Thyroid gland (tissue), 4 donors: ENCODE measurements at regions not wholly inside any gene's neighbourhood (a gene's known extent, or its start where the extent isn't known, plus 50 kb on each side); places are given as distances from the start of the nearest gene placed in this dataset.
"Not testable (repeated sequence)": the region's sequence is repeated elsewhere in the genome, so short reads cannot be mapped to it uniquely, and the experiment has no call there.

ENCODE experiments used
- DNase-seq, 2 donors: peaks; one replicate each; pipeline ENCODE4 v3.0.0-alpha.2; 2019
- H3K27ac ChIP-seq, 3 donors: fragments of 200-600 bp; sonication (generic); 1 replicate in 2 of 3; 2 replicates in 1 of 3; pipeline ENCODE4 v1.5.1; 2016 to 2019; ENCODE audit warnings: mild to moderate bottlenecking in 1 of 3, moderate library complexity in 1 of 3
- H3K27me3 ChIP-seq: fragments of 200-600 bp; sonication (generic); one replicate; pipeline ENCODE4 v1.5.1; 2019
- H3K36me3 ChIP-seq, 2 donors: fragments of 200-600 bp; sonication (generic); one replicate each; pipeline ENCODE4 v1.5.1; 2016 to 2019
- H3K4me1 ChIP-seq, 2 donors: fragments of 200-600 bp; sonication (generic); one replicate each; pipeline ENCODE4 v1.5.1; 2017 to 2019
- H3K4me3 ChIP-seq, 3 donors: fragments of 200-600 bp; sonication (generic); replicated peaks in 1 of 3; 1 replicate in 2 of 3; 2 replicates in 1 of 3; pipeline ENCODE4 v1.5.1; 2016; ENCODE audit warnings: mild to moderate bottlenecking in 1 of 3
- H3K9me3 ChIP-seq: fragments of 200-600 bp; sonication (generic); one replicate; pipeline ENCODE4 v1.5.1; 2017
- CTCF ChIP-seq, 6 experiments: fragments of 200-600 bp in 3 of 6; fragments of 450-650 bp in 3 of 6; sonication (generic) in 3 of 6; IDR thresholded peaks; one replicate each; pipeline ENCODE4 v1.5.1; 2016 to 2019; ENCODE audit warnings: antibody characterized with exemption in 6 of 6, mild to moderate bottlenecking in 2 of 6, inconsistent platforms in 1 of 6, moderate library complexity in 1 of 6
- POLR2A ChIP-seq, 2 donors: fragments of 450-650 bp; IDR thresholded peaks; one replicate each; pipeline ENCODE4 v1.6.1; 2017; ENCODE audit warnings: antibody characterized with exemption in 2 of 2, mild to moderate bottlenecking in 2 of 2, moderate library complexity in 1 of 2
- WGBS, 2 donors: methylation state at CpG; one replicate each; pipeline ENCODE4 v1.1.5; 2017; 5-methylcytosine and 5-hydroxymethylcytosine counted together
- intact Hi-C: fragments of 100-400 bp; cut with DNase I; formaldehyde crosslinking; loops from one replicate; pipeline ENCODE4 v1.15.1; 2023

GRCh38 chr1:245058882-245059281 lies 95.9 kb upstream of the KIF26B start:
- Histone ChIP-seq H3K4me3 (no peak overlapping the region), H3K27me3 (no peaks in the 10 kb centered on the region), H3K27ac (no peak overlapping the region), H3K4me1 (no peaks in the 10 kb centered on the region), H3K36me3 (no peaks in the 10 kb centered on the region), H3K9me3 (no peaks in the 10 kb centered on the region)
- TF ChIP-seq CTCF (IDR thresholded peaks at IDR 0.05) = no peak
- intact Hi-C loops = no loop called here
- WGBS, 2 donors = 95 to 97% methylated on average over 4 of the region's 4 CpGs
- DNase-seq = no peak

DNA sequence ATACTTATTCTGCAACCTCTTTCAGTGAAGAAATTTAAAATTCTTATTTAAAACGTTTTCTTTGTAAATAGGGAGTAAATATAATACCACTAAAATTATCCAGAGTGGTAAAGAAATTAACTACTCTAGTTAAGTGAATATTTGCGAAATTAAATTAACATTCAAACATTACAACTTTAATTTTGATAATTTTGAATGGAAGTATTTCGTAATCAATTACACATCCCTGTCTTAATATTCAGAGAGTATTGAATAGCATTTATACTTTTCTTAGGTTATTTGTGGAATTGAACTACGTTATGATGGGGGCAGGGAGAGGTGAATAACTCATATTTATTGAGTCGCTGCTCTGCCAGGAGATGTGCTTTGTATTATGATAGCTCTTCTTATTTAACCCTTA lies 96.3 kb upstream of the KIF26B start:
- 91 to 94% methylated on average over 5 of the region's 5 CpGs for WGBS, 2 donors
- TF ChIP-seq CTCF (IDR thresholded peaks at IDR 0.05) = no peak
- TF ChIP-seq POLR2A (IDR thresholded peaks at IDR 0.05) = no peak
- Histone ChIP-seq H3K4me3 (no peak overlapping the region), H3K27ac (no peak overlapping the region), H3K27me3 (no peaks in the 10 kb centered on the region), H3K36me3 (no peaks in the 10 kb centered on the region), H3K4me1 (no peaks in the 10 kb centered on the region), H3K9me3 (no peaks in the 10 kb centered on the region)
- intact Hi-C loops = no loop called here
- no peak for DNase-seq

GRCh38 chr1:245056913-245057312 lies 97.9 kb upstream of the KIF26B start:
- H3K27me3 ChIP-seq = no peaks in the 10 kb centered on the region
- H3K9me3 ChIP-seq = no peaks in the 10 kb centered on the region
- H3K36me3 ChIP-seq = no peaks in the 10 kb centered on the region
- WGBS, 2 donors = 90 to 94% methylated on average over 7 of the region's 7 CpGs
- intact Hi-C loops = no loop called here
- H3K4me3 ChIP-seq = no peak overlapping the region
- TF ChIP-seq POLR2A (IDR thresholded peaks at IDR 0.05) (no peak), CTCF (IDR thresholded peaks at IDR 0.05) (no peak)
- H3K4me1 ChIP-seq = no peaks in the 10 kb centered on the region
- no peak for DNase-seq
- H3K27ac ChIP-seq = no peak overlapping the region

DNA sequence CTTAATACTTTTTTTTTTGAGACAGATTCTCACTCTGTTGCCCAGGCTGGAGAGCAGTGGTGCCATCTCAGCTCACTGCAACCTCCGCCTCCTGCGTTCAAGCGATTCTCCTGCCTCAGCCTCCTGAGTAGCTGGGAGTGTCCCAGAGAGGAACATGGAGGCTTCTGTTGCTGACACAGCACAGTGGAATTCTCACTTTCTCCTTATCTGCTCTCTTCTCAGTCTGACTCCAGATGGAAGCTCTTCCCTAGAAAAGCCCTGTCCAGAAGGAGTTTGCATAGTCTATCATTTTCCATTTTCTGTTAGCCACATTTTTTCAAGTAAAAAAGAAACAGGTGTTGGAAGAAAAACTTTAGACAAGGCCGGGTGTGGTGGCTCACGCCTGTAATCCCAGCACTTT lies 98.5 kb upstream of the KIF26B start:
- H3K4me3 ChIP-seq, intact Hi-C loops, H3K36me3 ChIP-seq, H3K9me3 ChIP-seq, H3K4me1 ChIP-seq, H3K27ac ChIP-seq, H3K27me3 ChIP-seq, DNase-seq: not testable (repeated sequence)
- WGBS, 2 donors = 97% methylated on average over 5 of the region's 5 CpGs

DNA sequence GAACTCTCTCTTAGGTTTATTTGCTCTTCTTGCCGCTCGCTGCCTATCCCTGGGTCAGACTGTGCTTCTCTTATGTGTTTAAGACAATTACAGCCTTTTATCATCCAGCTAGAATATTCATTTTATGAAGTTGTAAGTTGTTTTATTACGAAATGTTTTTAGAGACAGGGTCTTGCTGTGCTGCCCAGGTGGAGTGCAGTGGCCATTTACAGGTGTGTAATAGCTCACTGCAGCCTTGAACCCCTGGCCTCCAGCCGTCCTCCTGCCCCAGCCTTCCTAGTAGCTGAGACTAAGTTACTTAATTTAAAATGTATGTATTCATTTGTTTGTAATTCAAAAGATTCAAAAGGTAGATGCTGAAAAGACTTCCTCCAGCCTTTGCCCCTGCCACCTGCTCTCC lies 99.0 kb upstream of the KIF26B start:
- no peaks in the 10 kb centered on the region for H3K36me3 ChIP-seq
- H3K4me1 ChIP-seq = no peaks in the 10 kb centered on the region
- 79 to 83% methylated on average over 3 of the region's 4 CpGs for WGBS, 2 donors
- H3K27ac ChIP-seq = no peak overlapping the region
- H3K27me3 ChIP-seq = no peaks in the 10 kb centered on the region
- H3K9me3 ChIP-seq = no peaks in the 10 kb centered on the region
- no peak for TF ChIP-seq CTCF (IDR thresholded peaks at IDR 0.05)
- no peak for TF ChIP-seq POLR2A (IDR thresholded peaks at IDR 0.05)
- no peak overlapping the region for H3K4me3 ChIP-seq
- no peak for DNase-seq
- intact Hi-C loops = no loop called here
